ENCODE measurements at regions not wholly inside any gene's neighbourhood (a gene's known extent, or its start where the extent isn't known, plus 50 kb on each side); places are given as distances from the start of the nearest gene placed in this dataset.

DNA sequence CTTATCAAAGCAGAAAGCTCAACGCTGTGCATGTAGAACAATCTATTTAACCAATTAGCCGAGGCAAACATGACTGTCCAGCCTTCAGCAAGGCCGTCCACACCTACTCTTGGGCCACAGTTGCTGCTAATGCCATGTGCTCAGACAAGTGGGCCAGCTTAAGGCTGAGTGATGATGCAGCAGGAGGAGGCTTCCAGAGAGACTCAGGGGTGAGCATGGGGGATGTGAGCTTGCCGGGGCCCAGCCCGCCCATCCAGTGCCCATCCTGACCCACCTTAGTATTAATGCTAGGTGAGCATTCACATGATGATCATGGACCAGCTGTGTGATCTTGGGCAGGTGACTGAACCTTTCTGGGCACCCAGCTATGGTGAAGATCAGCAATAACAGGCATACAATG is 150.1 kb downstream of the TPRA1 start:
- Histone ChIP-seq H3K27ac (ENCODE audit: low read depth, low read length) (no peak overlapping the region), H4K20me1 (ENCODE audit: insufficient read depth) (no peaks in the 10 kb centered on the region), H3K27me3 (ENCODE audit: insufficient read depth, low read length) (no peaks in the 10 kb centered on the region), H3K4me1 (ENCODE audit: control insufficient read depth in 1 of 2, insufficient read depth in 2 of 2, low read length in 2 of 2) (no peaks in the 10 kb centered on the region), H3K9ac (ENCODE audit: low read length) (no peak overlapping the region), H3K36me3 (ENCODE audit: control insufficient read depth in 1 of 2, insufficient read depth in 2 of 2, low read length in 2 of 2) (no peaks in the 10 kb centered on the region), H3K9me2 (ENCODE audit: insufficient read depth) (no peaks in the 10 kb centered on the region), H3K4me3 (replicated peaks in 1 of 2; ENCODE audit: low read depth in 1 of 2, low read length in 2 of 2) (no peak overlapping the region), H3K79me2 (ENCODE audit: insufficient read depth, low read length) (no peaks in the 10 kb centered on the region), H3K9me3 (ENCODE audit: control insufficient read depth in 1 of 2, insufficient read depth in 1 of 2, low read depth in 1 of 2, low read length in 2 of 2) (no peaks in the 10 kb centered on the region), H2AFZ (ENCODE audit: low read depth, low read length, poor library complexity, severe bottlenecking) (no peak overlapping the region), H3K4me2 (ENCODE audit: low read length) (no peak overlapping the region)
- DNase-seq (ENCODE audit: low read depth, low spot score) (no peak), ATAC-seq (no peak)
- TF ChIP-seq FOSL1 (IDR thresholded peaks at IDR 0.05; ENCODE audit: low read depth), result no peak
- TF ChIP-seq, protein P1, sequence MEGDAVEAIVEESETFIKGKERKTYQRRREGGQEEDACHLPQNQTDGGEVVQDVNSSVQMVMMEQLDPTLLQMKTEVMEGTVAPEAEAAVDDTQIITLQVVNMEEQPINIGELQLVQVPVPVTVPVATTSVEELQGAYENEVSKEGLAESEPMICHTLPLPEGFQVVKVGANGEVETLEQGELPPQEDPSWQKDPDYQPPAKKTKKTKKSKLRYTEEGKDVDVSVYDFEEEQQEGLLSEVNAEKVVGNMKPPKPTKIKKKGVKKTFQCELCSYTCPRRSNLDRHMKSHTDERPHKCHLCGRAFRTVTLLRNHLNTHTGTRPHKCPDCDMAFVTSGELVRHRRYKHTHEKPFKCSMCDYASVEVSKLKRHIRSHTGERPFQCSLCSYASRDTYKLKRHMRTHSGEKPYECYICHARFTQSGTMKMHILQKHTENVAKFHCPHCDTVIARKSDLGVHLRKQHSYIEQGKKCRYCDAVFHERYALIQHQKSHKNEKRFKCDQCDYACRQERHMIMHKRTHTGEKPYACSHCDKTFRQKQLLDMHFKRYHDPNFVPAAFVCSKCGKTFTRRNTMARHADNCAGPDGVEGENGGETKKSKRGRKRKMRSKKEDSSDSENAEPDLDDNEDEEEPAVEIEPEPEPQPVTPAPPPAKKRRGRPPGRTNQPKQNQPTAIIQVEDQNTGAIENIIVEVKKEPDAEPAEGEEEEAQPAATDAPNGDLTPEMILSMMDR (IDR thresholded peaks at IDR 0.05 in 2 of 3, conservative IDR thresholded peaks at IDR 0.05 in 1 of 3; ENCODE audit: borderline replicate concordance in 1 of 3, insufficient read depth in 1 of 3, low read depth in 2 of 3, low read length in 2 of 3), result no peak
- no peak for TF ChIP-seq RAD21 (IDR thresholded peaks at IDR 0.05; ENCODE audit: low read depth)
- no peak for TF ChIP-seq CEBPB (IDR thresholded peaks at IDR 0.05; ENCODE audit: low read depth)
- TF ChIP-seq ZNF274 (IDR thresholded peaks at IDR 0.05; ENCODE audit: low read depth, low read length), result no peak
- no peak for TF ChIP-seq YY1 (IDR thresholded peaks at IDR 0.05; ENCODE audit: extremely low read depth, insufficient replicate concordance, low read depth, low read length)
- no peak for TF ChIP-seq SP1 (IDR thresholded peaks at IDR 0.05; ENCODE audit: low read depth)
- TF ChIP-seq SIN3A (IDR thresholded peaks at IDR 0.05; ENCODE audit: low read depth), result no peak
- ChIA-PET RAD21 (ENCODE audit: low non-redundant PET in 1 of 2, low total read pairs in 2 of 2, uncharacterized antibody in 2 of 2, unreplicated experiment in 2 of 2) (no interaction called here), CTCF (no interaction called here), POLR2A (no interaction called here)
- no TSS peak for BruUV-seq (replicated peaks)
- intact Hi-C loops (cut with micrococcal nuclease), result no loop called here

DNA sequence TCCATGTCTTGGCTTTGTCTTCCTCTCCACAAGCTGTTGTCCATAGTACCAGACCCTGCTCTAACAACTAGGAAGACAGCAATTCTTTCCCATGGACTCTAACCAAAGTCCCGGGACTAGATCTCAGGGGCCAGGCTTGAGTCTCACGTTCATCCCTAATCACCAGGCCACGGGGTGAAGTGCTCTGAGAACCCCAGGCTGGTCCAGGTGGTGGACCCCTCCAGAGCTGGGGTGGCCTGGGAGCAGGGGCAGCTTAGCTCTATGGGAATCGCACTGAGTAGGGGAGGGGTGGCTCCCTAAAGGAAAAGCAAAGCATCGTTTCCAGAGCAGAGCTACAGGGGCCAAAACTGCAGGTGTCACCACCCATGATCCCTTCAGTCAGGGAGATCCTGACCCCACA is 150.9 kb downstream of the TPRA1 start:
- Histone ChIP-seq H4K20me1 (ENCODE audit: insufficient read depth) (no peaks in the 10 kb centered on the region), H3K9ac (ENCODE audit: low read length) (no peak overlapping the region), H3K9me3 (ENCODE audit: control insufficient read depth in 1 of 2, insufficient read depth in 1 of 2, low read depth in 1 of 2, low read length in 2 of 2) (no peaks in the 10 kb centered on the region), H3K27ac (ENCODE audit: low read depth, low read length) (no peak overlapping the region), H3K4me3 (replicated peaks in 1 of 2; ENCODE audit: low read depth in 1 of 2, low read length in 2 of 2) (no peak overlapping the region), H3K4me2 (ENCODE audit: low read length) (no peak overlapping the region), H3K27me3 (ENCODE audit: insufficient read depth, low read length) (no peaks in the 10 kb centered on the region), H2AFZ (ENCODE audit: low read depth, low read length, poor library complexity, severe bottlenecking) (no peak overlapping the region), H3K4me1 (ENCODE audit: control insufficient read depth in 1 of 2, insufficient read depth in 2 of 2, low read length in 2 of 2) (no peaks in the 10 kb centered on the region), H3K79me2 (ENCODE audit: insufficient read depth, low read length) (no peaks in the 10 kb centered on the region), H3K9me2 (ENCODE audit: insufficient read depth) (no peaks in the 10 kb centered on the region), H3K36me3 (ENCODE audit: control insufficient read depth in 1 of 2, insufficient read depth in 2 of 2, low read length in 2 of 2) (no peaks in the 10 kb centered on the region)
- DNase-seq (ENCODE audit: low read depth, low spot score), result no peak
- ChIA-PET RAD21 (ENCODE audit: low non-redundant PET in 1 of 2, low total read pairs in 2 of 2, uncharacterized antibody in 2 of 2, unreplicated experiment in 2 of 2) (no interaction called here), POLR2A (no interaction called here), CTCF (interaction anchor here (1.6 kb wide), 1 partner anchor 16 kb away, joined by 3 read pairs; no protein-coding TSS in a partner anchor)
- ATAC-seq, result no peak
- intact Hi-C loops (cut with micrococcal nuclease), result no loop called here
- no TSS peak for BruUV-seq (replicated peaks)
- TF ChIP-seq EGR1 (IDR thresholded peaks at IDR 0.05; ENCODE audit: low read depth) (no peak), ZFX (IDR thresholded peaks at IDR 0.05) (no peak), YY1 (IDR thresholded peaks at IDR 0.05; ENCODE audit: extremely low read depth, insufficient replicate concordance, low read depth, low read length) (no peak), FOSL1 (IDR thresholded peaks at IDR 0.05; ENCODE audit: low read depth) (no peak), POLR2AphosphoS5 (IDR thresholded peaks at IDR 0.05; ENCODE audit: low read depth, low read length) (no peak), SIN3A (IDR thresholded peaks at IDR 0.05; ENCODE audit: low read depth) (no peak), RAD21 (IDR thresholded peaks at IDR 0.05; ENCODE audit: low read depth) (no peak)
- TF ChIP-seq, protein P1 (IDR thresholded peaks at IDR 0.05 in 2 of 3, conservative IDR thresholded peaks at IDR 0.05 in 1 of 3; ENCODE audit: borderline replicate concordance in 1 of 3, insufficient read depth in 1 of 3, low read depth in 2 of 3, low read length in 2 of 3), result no peak
- TF ChIP-seq, protein P2, sequence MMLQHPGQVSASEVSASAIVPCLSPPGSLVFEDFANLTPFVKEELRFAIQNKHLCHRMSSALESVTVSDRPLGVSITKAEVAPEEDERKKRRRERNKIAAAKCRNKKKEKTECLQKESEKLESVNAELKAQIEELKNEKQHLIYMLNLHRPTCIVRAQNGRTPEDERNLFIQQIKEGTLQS (IDR thresholded peaks at IDR 0.05), result no peak
- TF ChIP-seq, protein P3, sequence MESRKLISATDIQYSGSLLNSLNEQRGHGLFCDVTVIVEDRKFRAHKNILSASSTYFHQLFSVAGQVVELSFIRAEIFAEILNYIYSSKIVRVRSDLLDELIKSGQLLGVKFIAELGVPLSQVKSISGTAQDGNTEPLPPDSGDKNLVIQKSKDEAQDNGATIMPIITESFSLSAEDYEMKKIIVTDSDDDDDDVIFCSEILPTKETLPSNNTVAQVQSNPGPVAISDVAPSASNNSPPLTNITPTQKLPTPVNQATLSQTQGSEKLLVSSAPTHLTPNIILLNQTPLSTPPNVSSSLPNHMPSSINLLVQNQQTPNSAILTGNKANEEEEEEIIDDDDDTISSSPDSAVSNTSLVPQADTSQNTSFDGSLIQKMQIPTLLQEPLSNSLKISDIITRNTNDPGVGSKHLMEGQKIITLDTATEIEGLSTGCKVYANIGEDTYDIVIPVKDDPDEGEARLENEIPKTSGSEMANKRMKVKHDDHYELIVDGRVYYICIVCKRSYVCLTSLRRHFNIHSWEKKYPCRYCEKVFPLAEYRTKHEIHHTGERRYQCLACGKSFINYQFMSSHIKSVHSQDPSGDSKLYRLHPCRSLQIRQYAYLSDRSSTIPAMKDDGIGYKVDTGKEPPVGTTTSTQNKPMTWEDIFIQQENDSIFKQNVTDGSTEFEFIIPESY (IDR thresholded peaks at IDR 0.05; ENCODE audit: extremely low read depth, insufficient replicate concordance, low read length), result no peak

All from HCT116 (cell line).